DOHH2 (cell line): ENCODE measurements at regions not wholly inside any gene's neighbourhood (a gene's known extent, or its start where the extent isn't known, plus 50 kb on each side); places are given as distances from the start of the nearest gene placed in this dataset.

Source experiments
- H3F3A ChIP-seq: fragments of 200-600 bp; sonication (generic), shearing (Covaris generic); 2 replicates; pipeline ENCODE4 v1.6.0; 2016; ENCODE audit warnings: antibody characterized with exemption, mild to moderate bottlenecking; ENCODE audit not compliant: control insufficient read depth, insufficient read depth
- H3K27ac ChIP-seq: fragments of 200-600 bp; sonication (generic); 2 replicates; pipeline ENCODE4 v1.5.1; 2014; ENCODE audit warnings: low read depth, mild to moderate bottlenecking, low read length, moderate library complexity
- H3K27me3 ChIP-seq: fragments of 200-600 bp; sonication (generic); 2 replicates; pipeline ENCODE4 v1.6.1; 2014; ENCODE audit warnings: mild to moderate bottlenecking, low read length, mixed read lengths; ENCODE audit not compliant: control insufficient read depth
- H3K36me3 ChIP-seq: fragments of 200-600 bp; sonication (generic); 2 replicates; pipeline ENCODE4 v1.6.1; 2014; ENCODE audit warnings: mild to moderate bottlenecking, low read length, moderate library complexity, mixed read lengths; ENCODE audit not compliant: control insufficient read depth
- H3K4me1 ChIP-seq: fragments of 200-600 bp; sonication (generic); 2 replicates; pipeline ENCODE4 v1.6.1; 2014; ENCODE audit warnings: mild to moderate bottlenecking, low read length, mixed read lengths; ENCODE audit not compliant: control insufficient read depth
- H3K4me2 ChIP-seq: fragments of 200-600 bp; sonication (generic); 2 replicates; pipeline ENCODE4 v1.6.0; 2014; ENCODE audit warnings: mild to moderate bottlenecking, low read length, moderate library complexity
- H3K4me3 ChIP-seq: fragments of 200-600 bp; sonication (generic); 2 replicates; pipeline ENCODE4 v1.5.1; 2014; ENCODE audit warnings: mild to moderate bottlenecking, low read length, mixed read lengths
- H3K79me2 ChIP-seq: fragments of 200-600 bp; sonication (generic); 2 replicates; pipeline ENCODE4 v1.6.1; 2014; ENCODE audit warnings: mild to moderate bottlenecking, low read length, mixed read lengths; ENCODE audit not compliant: control insufficient read depth
- H3K9me2 ChIP-seq: fragments of 200-600 bp; sonication (generic); replicated peaks from 2 replicates; pipeline ENCODE4 v1.6.1; 2014; ENCODE audit warnings: mild to moderate bottlenecking, low read length, mixed read lengths; ENCODE audit not compliant: control insufficient read depth
- H3K9me3 ChIP-seq: fragments of 200-600 bp; sonication (generic); 2 replicates; pipeline ENCODE4 v1.6.1; 2014; ENCODE audit warnings: antibody characterized with exemption, low read length, mixed read lengths; ENCODE audit not compliant: control insufficient read depth, insufficient read depth
- H4K20me1 ChIP-seq: fragments of 200-600 bp; sonication (generic); 2 replicates; pipeline ENCODE4 v1.6.0; 2014; ENCODE audit warnings: low read depth, mild to moderate bottlenecking, antibody characterized with exemption, low read length, moderate library complexity; ENCODE audit not compliant: control insufficient read depth, insufficient read depth
- CTCF ChIP-seq: fragments of 200-600 bp; sonication (generic); IDR thresholded peaks from one replicate; pipeline ENCODE4 v1.5.1; 2014; ENCODE audit warnings: antibody characterized with exemption, mild to moderate bottlenecking, low read depth, low read length; ENCODE audit not compliant: poor library complexity, severe bottlenecking
- EZH2phosphoT487 ChIP-seq: fragments of 200-600 bp; sonication (generic); IDR thresholded peaks from 2 replicates; pipeline ENCODE4 v1.6.1; 2017; ENCODE audit warnings: borderline replicate concordance, mild to moderate bottlenecking, antibody characterized with exemption, low read length, moderate library complexity, mixed read lengths

GRCh38 chr6:72476051-72476450 is 145.8 kb upstream of the KCNQ5 start:
- Histone ChIP-seq H3K9me2 (no peaks in the 10 kb centered on the region), H3K4me1 (no peaks in the 10 kb centered on the region), H3K4me3 (no peak overlapping the region), H3K27ac (no peak overlapping the region), H3K9me3 (no peaks in the 10 kb centered on the region), H3K27me3 (no peaks in the 10 kb centered on the region), H3K4me2 (no peak overlapping the region), H4K20me1 (no peaks in the 10 kb centered on the region), H3F3A (no peaks in the 10 kb centered on the region), H3K36me3 (no peaks in the 10 kb centered on the region), H3K79me2 (no peaks in the 10 kb centered on the region)
- no peak for TF ChIP-seq EZH2phosphoT487

DNA sequence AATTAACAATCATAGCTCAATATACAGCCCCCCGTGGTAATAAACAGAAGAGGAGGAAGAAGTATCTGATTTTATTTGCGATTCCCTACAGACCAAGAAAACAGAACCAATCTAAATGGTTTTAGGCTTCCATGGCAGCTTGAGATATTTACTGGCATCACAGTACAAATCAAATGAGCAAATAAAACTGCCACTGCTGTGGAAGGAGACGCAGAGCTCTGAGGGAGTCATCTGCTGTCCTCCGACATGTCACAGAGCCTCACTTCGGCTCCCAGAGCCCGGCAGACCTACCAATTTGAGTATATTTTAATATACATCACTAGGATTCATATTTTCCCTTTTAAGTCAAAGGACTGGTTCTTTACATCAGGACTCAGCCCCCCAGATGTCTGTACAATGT is 145.2 kb upstream of the KCNQ5 start:
- no peaks in the 10 kb centered on the region for H3K27me3 ChIP-seq
- H3K4me2 ChIP-seq = no peak overlapping the region
- H3K36me3 ChIP-seq = no peaks in the 10 kb centered on the region
- no peaks in the 10 kb centered on the region for H3K9me2 ChIP-seq
- no peaks in the 10 kb centered on the region for H3F3A ChIP-seq
- H3K4me1 ChIP-seq = no peaks in the 10 kb centered on the region
- no peaks in the 10 kb centered on the region for H4K20me1 ChIP-seq
- no peak overlapping the region for H3K4me3 ChIP-seq
- H3K79me2 ChIP-seq = no peaks in the 10 kb centered on the region
- no peak overlapping the region for H3K27ac ChIP-seq
- no peak for TF ChIP-seq CTCF
- TF ChIP-seq EZH2phosphoT487 = no peak
- H3K9me3 ChIP-seq = no peaks in the 10 kb centered on the region

GRCh38 chr6:72495441-72495840 is 126.4 kb upstream of the KCNQ5 start:
- H3K36me3 ChIP-seq = no peaks in the 10 kb centered on the region
- H3F3A ChIP-seq = no peaks in the 10 kb centered on the region
- H3K9me3 ChIP-seq = no peaks in the 10 kb centered on the region
- no peaks in the 10 kb centered on the region for H3K79me2 ChIP-seq
- no peaks in the 10 kb centered on the region for H3K4me1 ChIP-seq
- no peak overlapping the region for H3K27ac ChIP-seq
- no peaks in the 10 kb centered on the region for H3K9me2 ChIP-seq
- no peak for TF ChIP-seq CTCF
- no peak for TF ChIP-seq EZH2phosphoT487
- H3K27me3 ChIP-seq = peaks cover 3% of the 10 kb centered on the region; the same call in 1 of the 2 replicates
- no peaks in the 10 kb centered on the region for H4K20me1 ChIP-seq
- H3K4me3 ChIP-seq = no peak overlapping the region
- H3K4me2 ChIP-seq = no peak overlapping the region

DNA sequence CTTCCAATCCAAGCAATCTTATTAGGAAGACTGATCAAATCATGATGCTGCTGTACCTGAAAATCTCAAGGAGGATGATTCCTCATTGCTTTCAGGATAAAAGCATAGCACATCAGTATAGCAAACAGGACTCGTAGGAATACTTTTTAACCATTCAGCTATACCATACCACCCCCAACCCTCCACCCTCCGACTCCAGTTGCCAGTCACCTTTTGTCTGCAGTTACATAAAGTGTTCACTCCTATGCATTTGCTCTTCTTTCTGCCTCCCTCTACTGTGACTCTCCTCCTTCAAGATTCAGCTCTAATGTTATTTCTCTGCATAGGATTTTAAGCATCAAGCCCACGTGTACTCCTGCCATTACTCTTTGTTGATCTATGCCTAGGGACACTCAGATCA is 124.7 kb upstream of the KCNQ5 start:
- Histone ChIP-seq H3K9me2 (no peaks in the 10 kb centered on the region), H3K79me2 (no peaks in the 10 kb centered on the region), H3K9me3 (no peaks in the 10 kb centered on the region), H4K20me1 (no peaks in the 10 kb centered on the region), H3K4me3 (no peak overlapping the region), H3K4me1 (no peaks in the 10 kb centered on the region), H3K36me3 (no peaks in the 10 kb centered on the region), H3K27ac (no peak overlapping the region), H3F3A (no peaks in the 10 kb centered on the region), H3K27me3 (no peaks in the 10 kb centered on the region), H3K4me2 (no peak overlapping the region)
- TF ChIP-seq EZH2phosphoT487 (no peak), CTCF (no peak)
